ENCODE measurements at regions not wholly inside any gene's neighbourhood (a gene's known extent, or its start where the extent isn't known, plus 50 kb on each side); places are given as distances from the start of the nearest gene placed in this dataset.
"Not testable (repeated sequence)": the region's sequence is repeated elsewhere in the genome, so short reads cannot be mapped to it uniquely, and the experiment has no call there.

DNA sequence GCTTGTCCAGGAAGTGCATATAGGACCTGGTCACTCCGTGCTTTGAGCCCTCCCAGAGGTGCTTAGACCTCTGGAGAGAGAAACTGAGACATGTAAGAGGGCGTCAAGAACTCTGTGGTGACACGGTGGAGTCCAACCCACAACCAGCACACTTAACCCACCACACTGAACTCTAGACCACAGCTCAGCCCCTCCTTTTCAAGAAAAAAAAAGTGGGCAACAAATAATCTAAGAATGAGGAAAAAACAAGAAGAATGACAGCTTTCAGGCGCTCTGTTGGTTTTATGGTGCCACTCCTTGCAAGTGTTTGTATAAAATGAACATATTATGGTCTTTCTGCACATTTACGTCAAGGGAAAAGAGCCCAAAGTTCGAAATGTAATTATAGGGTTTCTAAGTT lies 50.2 kb upstream of the SNAPC3 start:
- ChIA-PET CTCF (interaction anchor here in 1 of 2 donors (0.6 to 0.7 kb wide), 2 partner anchors 153 to 159 kb away, joined by 3 to 4 read pairs; no protein-coding TSS in a partner anchor), POLR2A (interaction anchor here in 1 of 2 donors (0.5 kb wide), 1 partner anchor 26 kb away, joined by 3 read pairs; no protein-coding TSS in a partner anchor)
- Mint-ChIP-seq H3K4me3 (no peak overlapping the region), H3K4me1 (no peaks in the 10 kb centered on the region), H3K9me3 (peaks cover 0 to 11% (median 6%) of the 10 kb centered on the region in 3 donors), H3K36me3 (no peaks in the 10 kb centered on the region), H3K27ac (no peak overlapping the region), H3K27me3 (peaks cover 0 to 6% of the 10 kb centered on the region in 2 donors)
- no peak overlapping the region for H3K4me3 ChIP-seq (ENCODE audit: control insufficient read depth in 1 of 2, extremely low read depth in 1 of 2, low read length in 1 of 2)
- no peaks in the 10 kb centered on the region for H3K4me1 ChIP-seq (ENCODE audit: control insufficient read depth in 1 of 2, extremely low read depth in 1 of 2, insufficient read depth in 2 of 2, low read length in 2 of 2)
- no peak for DNase-seq
- no peaks in the 10 kb centered on the region for H3K36me3 ChIP-seq (ENCODE audit: control insufficient read depth in 2 of 2, extremely low read depth in 1 of 2, insufficient read depth in 1 of 2, low read length in 1 of 2)
- H3K27ac ChIP-seq (ENCODE audit: low read length) = no peak overlapping the region
- H3K9me3 ChIP-seq = no peaks in the 10 kb centered on the region
- H3K27me3 ChIP-seq (replicated peaks in 1 of 2; ENCODE audit: control insufficient read depth in 2 of 2, extremely low read depth in 1 of 2, insufficient read depth in 2 of 2, low read length in 1 of 2) = peaks cover 0 to 12% of the 10 kb centered on the region in 2 experiments
- ATAC-seq (replicated peaks in 1 of 4) = no peak
- no CpG with 5 or more reads among the region's 6 CpGs for WGBS (ENCODE audit: insufficient coverage)

DNA sequence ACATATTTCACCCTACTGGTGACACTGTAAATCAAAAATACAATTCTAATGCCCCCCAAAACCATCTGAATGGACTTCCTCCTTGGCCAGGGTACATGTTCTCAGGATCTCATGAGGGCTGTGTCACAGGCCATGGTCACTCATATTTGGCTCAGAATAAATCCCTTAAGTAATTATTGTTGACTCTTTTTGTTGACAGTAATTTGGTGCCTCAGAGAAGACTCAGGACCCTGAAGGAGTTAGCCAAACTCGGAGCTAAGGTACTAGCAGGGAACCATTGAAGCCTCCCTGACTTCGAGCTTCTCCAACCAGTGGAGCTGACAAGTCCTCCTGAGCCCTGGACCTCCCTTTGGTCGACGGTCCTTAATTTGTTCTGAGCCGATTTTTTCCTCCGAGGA lies 51.2 kb upstream of the SNAPC3 start:
- ChIA-PET CTCF (no interaction called here), POLR2A (no interaction called here)
- peaks cover 0 to 10% (median 6%) of the 10 kb centered on the region in 3 donors for H3K9me3 Mint-ChIP-seq
- peaks cover 0 to 6% of the 10 kb centered on the region in 2 donors for H3K27me3 Mint-ChIP-seq
- H3K36me3 Mint-ChIP-seq = no peaks in the 10 kb centered on the region
- Histone ChIP-seq H3K9me3 (no peaks in the 10 kb centered on the region), H3K27ac (ENCODE audit: low read length) (no peak overlapping the region), H3K27me3 (replicated peaks in 1 of 2; ENCODE audit: control insufficient read depth in 2 of 2, extremely low read depth in 1 of 2, insufficient read depth in 2 of 2, low read length in 1 of 2) (peaks cover 0 to 12% of the 10 kb centered on the region in 2 experiments), H3K4me1 (ENCODE audit: control insufficient read depth in 1 of 2, extremely low read depth in 1 of 2, insufficient read depth in 2 of 2, low read length in 2 of 2) (no peaks in the 10 kb centered on the region), H3K4me3 (ENCODE audit: control insufficient read depth in 1 of 2, extremely low read depth in 1 of 2, low read length in 1 of 2) (no peak overlapping the region), H3K36me3 (ENCODE audit: control insufficient read depth in 2 of 2, extremely low read depth in 1 of 2, insufficient read depth in 1 of 2, low read length in 1 of 2) (no peaks in the 10 kb centered on the region)
- no peak overlapping the region for H3K27ac Mint-ChIP-seq
- no peak for ATAC-seq (replicated peaks in 1 of 4)
- no peaks in the 10 kb centered on the region for H3K4me1 Mint-ChIP-seq
- 79% methylated on average over 5 of the region's 6 CpGs for WGBS (ENCODE audit: insufficient coverage)
- DNase-seq = no peak
- H3K4me3 Mint-ChIP-seq = no peak overlapping the region

DNA sequence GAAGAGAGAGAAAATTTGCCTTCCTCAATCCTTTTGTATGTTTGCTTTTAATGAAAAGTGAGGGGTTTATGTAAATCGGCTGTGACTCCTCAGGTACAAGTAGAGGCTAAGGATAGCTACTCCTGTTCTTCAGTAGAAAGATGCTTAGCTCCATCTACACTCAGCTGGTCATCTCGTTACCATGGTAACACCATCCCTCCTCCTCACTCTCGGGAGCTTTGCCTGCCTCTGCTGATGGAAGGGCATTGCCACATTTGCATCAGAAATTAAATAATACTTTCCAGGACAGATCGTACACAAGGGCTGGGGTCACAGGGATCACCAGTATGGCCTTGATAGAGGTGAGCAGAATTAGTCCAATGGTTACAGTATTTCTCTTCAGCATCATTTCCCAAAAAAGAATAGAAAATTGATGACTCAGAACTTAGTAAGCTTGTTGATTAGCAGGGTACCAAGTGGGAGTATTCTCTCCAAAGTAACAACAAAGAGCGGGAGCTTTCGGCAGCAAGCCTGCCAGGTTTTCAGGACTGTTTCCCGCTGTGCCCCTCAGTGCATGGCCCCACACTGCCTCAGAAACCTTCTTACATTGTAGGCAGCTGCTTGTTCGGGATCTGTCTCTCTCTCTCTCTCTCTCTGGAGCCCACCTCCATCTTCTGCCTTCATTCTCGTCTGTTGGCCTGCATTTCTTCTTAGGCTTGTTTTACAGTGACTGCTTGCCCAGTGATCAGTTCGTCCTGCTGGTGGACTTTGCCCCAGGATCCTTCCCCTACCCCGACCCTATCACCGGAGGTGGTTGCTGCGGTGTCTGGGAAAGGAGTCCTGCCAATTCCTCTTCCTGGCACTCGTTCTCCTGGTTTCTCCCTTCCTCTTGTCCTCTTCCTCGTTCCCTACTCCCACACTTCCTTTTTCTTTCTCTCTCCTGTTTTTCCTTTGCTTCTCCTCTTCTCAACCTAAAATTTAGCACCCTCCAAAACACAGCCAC lies 51.9 kb upstream of the SNAPC3 start:
- CTCF ChIA-PET = no interaction called here
- Histone ChIP-seq H3K9me3 (no peaks in the 10 kb centered on the region), H3K27me3 (replicated peaks in 1 of 2; ENCODE audit: control insufficient read depth in 2 of 2, extremely low read depth in 1 of 2, insufficient read depth in 2 of 2, low read length in 1 of 2) (peaks cover 0 to 12% of the 10 kb centered on the region in 2 experiments), H3K4me3 (ENCODE audit: control insufficient read depth in 1 of 2, extremely low read depth in 1 of 2, low read length in 1 of 2) (no peak overlapping the region), H3K36me3 (ENCODE audit: control insufficient read depth in 2 of 2, extremely low read depth in 1 of 2, insufficient read depth in 1 of 2, low read length in 1 of 2) (no peaks in the 10 kb centered on the region), H3K4me1 (ENCODE audit: control insufficient read depth in 1 of 2, extremely low read depth in 1 of 2, insufficient read depth in 2 of 2, low read length in 2 of 2) (no peaks in the 10 kb centered on the region), H3K27ac (ENCODE audit: low read length) (no peak overlapping the region)
- ATAC-seq (replicated peaks in 1 of 4) (no peak), DNase-seq (no peak)
- Mint-ChIP-seq H3K4me1 (no peaks in the 10 kb centered on the region), H3K27ac (no peak overlapping the region), H3K36me3 (no peaks in the 10 kb centered on the region), H3K27me3 (peaks cover 0 to 6% of the 10 kb centered on the region in 2 donors), H3K9me3 (peaks cover 0 to 3% (median 0%) of the 10 kb centered on the region in 3 donors), H3K4me3 (no peak overlapping the region)
- POLR2A ChIA-PET = interaction anchor here in 1 of 2 donors (0.6 kb wide), 1 partner anchor 236 kb away, joined by 3 read pairs; no protein-coding TSS in a partner anchor
- WGBS (ENCODE audit: insufficient coverage) = 86% methylated on average over 8 of the region's 15 CpGs

DNA sequence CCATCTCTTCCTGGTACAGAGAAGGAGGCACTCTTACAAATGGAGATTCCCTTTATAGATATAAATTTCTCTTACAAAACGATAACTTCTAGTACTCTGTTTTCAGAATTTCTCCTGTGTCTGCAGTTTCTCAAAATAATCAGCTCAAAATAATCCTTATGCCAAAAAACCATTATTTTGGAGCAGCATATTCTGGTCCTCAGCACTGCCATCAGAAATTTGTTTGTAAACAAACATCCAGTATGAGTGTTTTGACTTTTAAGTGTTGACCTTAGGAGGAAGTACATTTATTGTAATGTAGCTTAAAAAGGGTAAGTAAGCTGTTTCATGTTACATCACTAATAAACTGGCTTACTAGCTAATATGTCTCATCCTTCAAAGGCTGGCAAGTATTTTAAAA lies 52.8 kb upstream of the SNAPC3 start:
- Histone ChIP-seq H3K36me3 (ENCODE audit: control insufficient read depth in 2 of 2, extremely low read depth in 1 of 2, insufficient read depth in 1 of 2, low read length in 1 of 2) (no peaks in the 10 kb centered on the region), H3K4me1 (ENCODE audit: control insufficient read depth in 1 of 2, extremely low read depth in 1 of 2, insufficient read depth in 2 of 2, low read length in 2 of 2) (no peaks in the 10 kb centered on the region), H3K9me3 (no peaks in the 10 kb centered on the region), H3K27ac (ENCODE audit: low read length) (no peak overlapping the region), H3K4me3 (ENCODE audit: control insufficient read depth in 1 of 2, extremely low read depth in 1 of 2, low read length in 1 of 2) (no peak overlapping the region), H3K27me3 (replicated peaks in 1 of 2; ENCODE audit: control insufficient read depth in 2 of 2, extremely low read depth in 1 of 2, insufficient read depth in 2 of 2, low read length in 1 of 2) (peaks cover 0 to 7% of the 10 kb centered on the region in 2 experiments)
- Mint-ChIP-seq H3K27ac (no peak overlapping the region), H3K4me1 (no peaks in the 10 kb centered on the region), H3K36me3 (no peaks in the 10 kb centered on the region), H3K9me3 (no peaks in the 10 kb centered on the region), H3K27me3 (peaks cover 0 to 6% of the 10 kb centered on the region in 2 donors), H3K4me3 (no peak overlapping the region)
- no CpG with 5 or more reads among the region's 1 CpG for WGBS (ENCODE audit: insufficient coverage)
- POLR2A ChIA-PET = interaction anchor here in 1 of 2 donors (0.6 kb wide), 1 partner anchor 237 kb away, joined by 3 read pairs; no protein-coding TSS in a partner anchor
- DNase-seq (no peak), ATAC-seq (replicated peaks in 1 of 4) (no peak)
- CTCF ChIA-PET = interaction anchor here in 1 of 2 donors (0.5 kb wide), 1 partner anchor 77 kb away, joined by 3 read pairs; no protein-coding TSS in a partner anchor

DNA sequence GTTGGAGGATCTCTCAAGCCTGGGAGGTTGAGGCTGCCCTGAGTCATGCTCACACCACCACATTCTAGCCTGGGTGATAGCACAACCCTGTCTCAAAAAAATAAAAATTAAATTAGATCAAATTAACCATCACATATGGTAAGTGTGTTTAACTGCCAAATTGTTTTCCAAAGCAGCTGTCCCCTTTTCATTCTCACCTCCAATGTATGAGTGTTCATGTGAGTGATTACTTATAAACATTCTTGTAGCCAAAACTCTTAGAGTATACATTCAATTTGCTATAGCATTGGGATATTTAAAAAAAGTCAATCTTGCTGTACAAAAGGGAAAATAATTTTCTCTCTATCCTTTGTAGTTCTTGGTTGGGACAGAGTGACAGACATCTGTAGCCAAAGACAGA lies 53.4 kb upstream of the SNAPC3 start:
- no peaks in the 10 kb centered on the region for H3K9me3 ChIP-seq
- Mint-ChIP-seq H3K27ac (no peak overlapping the region), H3K9me3 (no peaks in the 10 kb centered on the region), H3K4me3 (no peak overlapping the region), H3K4me1 (no peaks in the 10 kb centered on the region), H3K27me3 (peaks cover 0 to 6% of the 10 kb centered on the region in 2 donors), H3K36me3 (no peaks in the 10 kb centered on the region)
- ATAC-seq (replicated peaks in 1 of 4) = no peak
- no peak for DNase-seq
- no peak overlapping the region for H3K27ac ChIP-seq (ENCODE audit: low read length)
- ChIA-PET CTCF (no interaction called here), POLR2A (no interaction called here)
- no peaks in the 10 kb centered on the region for H3K36me3 ChIP-seq (ENCODE audit: control insufficient read depth in 2 of 2, extremely low read depth in 1 of 2, insufficient read depth in 1 of 2, low read length in 1 of 2)
- no peaks in the 10 kb centered on the region for H3K4me1 ChIP-seq (ENCODE audit: control insufficient read depth in 1 of 2, extremely low read depth in 1 of 2, insufficient read depth in 2 of 2, low read length in 2 of 2)
- H3K4me3 ChIP-seq (ENCODE audit: control insufficient read depth in 1 of 2, extremely low read depth in 1 of 2, low read length in 1 of 2) = no peak overlapping the region
- peaks cover 0 to 3% of the 10 kb centered on the region in 2 experiments for H3K27me3 ChIP-seq (replicated peaks in 1 of 2; ENCODE audit: control insufficient read depth in 2 of 2, extremely low read depth in 1 of 2, insufficient read depth in 2 of 2, low read length in 1 of 2)

DNA sequence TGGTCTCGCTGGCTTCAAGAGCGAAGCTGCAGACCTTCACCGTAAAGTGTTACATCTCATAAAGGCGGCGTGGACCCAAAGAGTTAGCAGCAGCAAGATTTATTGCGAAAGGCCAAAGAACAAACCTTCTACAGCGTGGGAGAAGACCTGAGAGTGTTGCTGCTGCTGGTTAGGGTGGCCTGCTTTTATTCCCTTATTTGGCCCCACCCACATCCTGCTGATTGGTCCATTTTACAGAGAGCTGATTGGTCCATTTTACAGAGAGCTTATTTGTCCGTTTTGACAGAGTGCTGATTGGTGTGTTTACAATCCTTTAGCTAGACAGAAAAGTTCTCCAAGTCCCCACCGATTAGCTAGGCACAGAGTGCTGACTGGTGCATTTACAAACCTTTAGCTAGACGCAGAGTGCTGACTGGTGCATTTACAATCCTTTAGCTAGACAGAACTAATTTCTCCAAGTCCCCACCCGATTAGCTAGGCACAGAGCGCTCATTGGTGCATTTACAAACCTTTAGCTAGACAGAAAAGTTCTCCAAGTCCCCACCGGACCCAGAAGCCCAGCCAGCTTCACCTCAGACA lies 57.6 kb upstream of the SNAPC3 start:
- not testable (repeated sequence) for DNase-seq; H3K36me3 ChIP-seq (ENCODE audit: control insufficient read depth in 2 of 2, extremely low read depth in 1 of 2, insufficient read depth in 1 of 2, low read length in 1 of 2); H3K4me1 ChIP-seq (ENCODE audit: control insufficient read depth in 1 of 2, extremely low read depth in 1 of 2, insufficient read depth in 2 of 2, low read length in 2 of 2); H3K9me3 ChIP-seq; H3K27ac ChIP-seq (ENCODE audit: low read length); H3K27me3 ChIP-seq (replicated peaks in 1 of 2; ENCODE audit: control insufficient read depth in 2 of 2, extremely low read depth in 1 of 2, insufficient read depth in 2 of 2, low read length in 1 of 2); H3K4me3 Mint-ChIP-seq; ATAC-seq (replicated peaks in 1 of 4); H3K27ac Mint-ChIP-seq; H3K4me1 Mint-ChIP-seq; H3K9me3 Mint-ChIP-seq; H3K36me3 Mint-ChIP-seq; H3K27me3 Mint-ChIP-seq; H3K4me3 ChIP-seq (ENCODE audit: control insufficient read depth in 1 of 2, extremely low read depth in 1 of 2, low read length in 1 of 2)
- ChIA-PET POLR2A (interaction anchor here in 1 of 2 donors (0.6 kb wide), 1 partner anchor 8 kb away, joined by 5 read pairs; no protein-coding TSS in a partner anchor), CTCF (interaction anchor here in 1 of 2 donors (0.6 kb wide), 1 partner anchor 45 kb away, joined by 4 read pairs; no protein-coding TSS in a partner anchor)
- WGBS (ENCODE audit: insufficient coverage) = 72% methylated on average over 4 of the region's 13 CpGs
